HG03097 (cell line): ENCODE measurements at regions not wholly inside any gene's neighbourhood (a gene's known extent, or its start where the extent isn't known, plus 50 kb on each side); places are given as distances from the start of the nearest gene placed in this dataset.
"Not testable (repeated sequence)": the region's sequence is repeated elsewhere in the genome, so short reads cannot be mapped to it uniquely, and the experiment has no call there.

Experiments used
- ATAC-seq: cut with Tn5 transposase; IDR thresholded peaks from one replicate; pipeline ENCODE4 v1.9.1; 2021; ENCODE audit not compliant: unreplicated experiment, low FRiP score

DNA sequence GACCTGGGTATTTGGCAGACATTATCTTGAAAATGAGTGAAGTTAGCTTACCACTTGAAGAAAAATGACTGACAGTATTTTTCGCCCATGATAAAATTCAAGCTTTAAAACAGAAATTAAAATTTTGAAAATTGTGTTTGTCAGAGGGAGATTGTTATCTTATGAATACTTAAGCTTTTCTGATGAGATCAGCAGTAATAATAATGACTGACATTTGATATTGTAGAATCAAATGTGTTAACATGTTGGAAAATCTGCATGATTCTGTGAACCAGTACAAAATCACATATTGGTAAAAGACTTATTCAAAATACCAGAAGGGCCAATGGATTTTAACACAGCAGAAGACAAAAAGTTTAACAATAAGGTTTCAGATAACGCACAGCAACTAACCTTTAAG, 94.0 kb downstream of the MSX2 start:
- ATAC-seq = no peak

DNA sequence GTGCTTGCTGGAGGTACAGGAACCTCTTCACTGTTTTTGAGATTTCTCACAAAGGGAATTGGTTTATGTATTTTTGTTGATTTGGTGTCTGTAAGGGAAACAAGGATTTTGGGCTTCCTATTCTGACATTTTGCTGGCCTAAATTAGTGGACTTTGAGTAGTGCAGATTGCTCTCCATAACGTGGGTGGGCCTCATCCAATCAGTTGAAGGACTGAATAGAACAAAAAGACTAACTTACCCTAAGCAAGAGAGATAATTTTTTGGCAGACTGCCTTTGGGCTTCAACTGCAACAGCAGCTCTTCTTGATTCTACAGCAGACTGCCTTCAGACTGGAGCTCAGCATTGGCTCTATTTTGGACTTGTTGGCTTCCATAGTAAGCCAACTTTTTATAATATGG, 93.2 kb downstream of the MSX2 start:
- no peak for ATAC-seq

DNA sequence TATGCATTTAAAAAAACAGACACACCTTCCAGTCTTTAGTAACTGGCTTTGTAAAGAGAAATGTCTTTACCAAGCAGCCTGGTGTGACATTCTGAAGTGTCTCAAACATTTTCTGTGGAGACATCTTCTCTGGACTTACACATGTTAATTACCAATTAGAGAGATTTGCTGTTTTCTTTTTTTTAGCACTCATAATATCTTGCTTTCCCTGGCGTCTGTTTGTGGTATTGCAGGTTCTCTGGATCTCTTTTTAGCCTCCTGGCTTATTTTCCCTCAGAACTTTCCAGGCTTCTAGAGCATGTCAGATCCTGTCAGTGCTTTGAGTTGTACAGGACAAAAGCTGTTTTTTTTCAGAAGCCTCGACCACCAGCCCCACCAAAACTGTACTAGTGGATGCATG, 92.5 kb downstream of the MSX2 start:
- ATAC-seq = no peak

DNA sequence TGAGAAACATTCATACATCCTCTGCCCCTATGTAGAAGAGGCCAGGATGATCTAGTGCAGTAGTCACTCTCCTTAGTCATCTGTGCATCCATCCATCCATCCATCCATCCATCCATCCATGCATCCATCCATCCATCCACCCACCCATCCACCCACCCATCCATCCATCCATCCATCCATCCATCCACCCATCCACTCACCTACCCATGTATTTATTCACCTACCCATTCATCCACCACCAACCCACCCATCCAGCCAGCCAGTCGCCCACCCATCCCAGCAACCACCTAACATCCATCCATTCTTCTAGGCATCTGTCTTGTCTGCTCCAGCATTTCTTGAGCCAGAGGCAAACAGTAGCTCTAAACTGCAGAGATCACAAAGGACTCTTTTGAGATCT, 87.1 kb downstream of the MSX2 start:
- no peak for ATAC-seq

DNA sequence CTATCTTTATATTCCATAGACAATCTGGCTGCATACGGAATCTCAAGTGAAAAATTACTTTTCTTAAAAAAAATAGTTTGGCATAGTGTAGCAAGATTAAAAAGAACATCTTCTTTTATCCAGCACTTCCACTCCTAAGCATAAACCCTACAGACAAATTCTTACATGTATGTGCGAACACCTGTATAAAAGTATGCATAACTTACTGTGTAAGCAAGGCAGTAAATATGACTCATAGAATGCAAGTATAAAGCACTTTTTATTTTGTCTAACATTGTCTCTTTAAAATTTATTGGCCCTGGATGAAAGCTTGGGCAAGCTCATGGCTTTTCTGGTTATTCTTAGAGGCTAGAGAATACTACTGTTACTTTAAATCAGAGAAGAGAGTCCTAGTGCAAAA, 86.4 kb downstream of the MSX2 start:
- no peak for ATAC-seq

DNA sequence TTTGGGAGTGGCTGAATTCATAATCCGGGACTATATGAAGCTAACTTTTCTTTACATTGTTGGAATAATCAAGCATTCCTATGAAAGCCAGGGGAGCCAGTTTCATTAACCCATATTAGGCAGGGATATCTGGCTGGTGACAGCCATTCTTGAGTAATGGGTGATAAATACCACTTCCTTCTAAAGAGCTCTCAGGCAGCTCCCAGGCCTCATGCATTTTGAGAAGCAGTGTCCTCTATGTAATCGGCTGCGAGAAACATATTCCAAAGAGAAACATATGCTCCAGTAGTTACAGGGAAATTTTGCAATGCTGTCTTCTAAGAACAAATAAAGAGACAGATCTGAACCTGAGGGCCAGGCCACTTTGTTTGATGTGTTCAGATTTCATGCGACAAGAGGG, 83.1 kb downstream of the MSX2 start:
- no peak for ATAC-seq

DNA sequence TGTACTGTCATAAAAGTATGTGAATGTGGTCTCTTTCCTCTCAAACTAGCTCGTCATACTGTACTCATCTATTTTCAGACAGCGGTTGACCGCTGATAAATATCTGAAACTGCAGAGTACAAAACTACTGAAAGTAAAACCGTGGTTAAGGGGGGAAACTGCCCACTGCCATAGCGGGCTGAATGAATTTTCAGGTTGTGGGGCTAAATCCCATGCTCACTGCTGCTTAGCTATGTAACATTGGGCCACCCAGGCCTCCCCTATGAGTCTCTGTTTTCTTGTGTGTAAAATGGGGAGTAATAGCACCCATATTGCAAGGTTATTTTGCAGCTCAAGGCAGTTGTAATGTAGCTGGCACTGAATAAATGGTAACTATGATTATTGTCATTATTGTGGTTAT, 82.3 kb downstream of the MSX2 start:
- no peak for ATAC-seq

DNA sequence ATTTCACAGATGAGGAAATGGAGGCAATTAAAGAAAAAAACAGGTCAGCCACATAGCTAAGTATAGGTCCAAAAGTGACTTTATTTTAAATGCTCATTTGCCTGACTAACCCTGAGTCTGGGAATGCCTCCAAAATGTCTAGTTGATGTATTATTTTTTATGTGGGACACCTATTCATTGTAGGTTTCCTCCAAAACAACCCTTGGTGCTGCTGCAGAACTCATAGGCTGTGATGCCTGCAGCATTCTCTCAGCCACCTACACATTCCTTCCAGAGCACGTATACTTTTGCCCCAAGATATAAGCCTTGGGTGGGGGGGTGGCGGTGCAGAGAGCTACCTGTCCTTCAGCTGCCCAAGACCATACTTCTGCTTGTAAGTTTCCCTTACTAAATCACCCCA, 77.4 kb downstream of the MSX2 start:
- ATAC-seq = no peak

DNA sequence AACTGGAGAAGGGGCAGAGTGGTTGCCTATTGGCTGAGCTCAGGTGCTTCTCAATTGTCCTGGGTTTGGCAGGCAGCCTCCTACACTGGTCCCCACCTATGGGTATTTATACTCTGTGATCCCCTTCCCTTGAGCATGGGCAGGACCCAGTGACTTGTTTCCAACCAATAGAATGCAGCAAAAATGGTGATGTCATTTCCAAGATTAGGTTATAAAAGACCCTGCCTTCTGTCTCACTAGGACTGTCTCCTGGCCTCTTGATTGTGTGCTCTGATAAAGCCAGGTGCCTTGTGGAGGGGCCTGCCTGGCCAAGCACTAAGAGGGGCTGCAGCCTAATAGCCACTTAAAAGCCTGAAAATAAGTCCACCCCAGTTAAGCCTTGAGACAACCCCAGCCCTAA, 76.1 kb downstream of the MSX2 start:
- no peak for ATAC-seq

DNA sequence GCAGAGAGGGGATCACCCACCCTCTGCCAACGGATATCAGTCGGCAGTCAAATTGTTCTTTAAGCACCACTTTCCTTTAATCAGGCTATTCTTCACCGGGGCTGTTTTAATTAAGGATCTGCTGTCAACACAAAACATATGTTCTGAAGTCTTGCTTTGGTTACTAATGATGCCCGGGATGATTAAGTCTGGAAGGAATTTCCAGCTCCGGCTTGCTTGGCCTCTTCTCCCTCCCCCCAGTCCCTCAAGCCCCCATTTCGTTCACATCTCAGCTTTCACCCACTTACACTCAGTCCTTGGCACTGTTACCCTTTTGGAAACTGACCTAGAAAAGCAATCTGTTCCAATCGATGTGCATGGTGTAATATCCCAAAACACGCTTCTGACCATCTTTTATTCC, 74.7 kb downstream of the MSX2 start:
- no peak for ATAC-seq

DNA sequence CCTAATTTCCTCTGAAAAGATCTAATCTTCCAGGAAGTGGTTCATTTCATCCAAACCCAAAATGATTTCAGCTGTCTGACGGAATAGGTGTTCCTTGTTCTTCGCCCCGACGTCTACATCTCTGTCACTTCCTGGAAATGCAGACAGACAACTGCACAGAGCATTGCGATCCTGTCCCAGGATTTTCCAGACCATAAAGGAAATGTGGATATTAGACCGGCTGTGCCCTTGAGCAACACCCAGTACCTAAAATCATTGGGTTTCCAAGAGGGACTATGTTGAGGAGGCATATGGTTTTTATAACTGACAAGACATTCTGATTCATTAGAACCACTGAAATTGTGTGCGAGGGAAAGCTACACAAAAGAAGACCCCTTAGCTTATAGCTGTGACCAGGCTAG, 74.2 kb downstream of the MSX2 start:
- no peak for ATAC-seq

DNA sequence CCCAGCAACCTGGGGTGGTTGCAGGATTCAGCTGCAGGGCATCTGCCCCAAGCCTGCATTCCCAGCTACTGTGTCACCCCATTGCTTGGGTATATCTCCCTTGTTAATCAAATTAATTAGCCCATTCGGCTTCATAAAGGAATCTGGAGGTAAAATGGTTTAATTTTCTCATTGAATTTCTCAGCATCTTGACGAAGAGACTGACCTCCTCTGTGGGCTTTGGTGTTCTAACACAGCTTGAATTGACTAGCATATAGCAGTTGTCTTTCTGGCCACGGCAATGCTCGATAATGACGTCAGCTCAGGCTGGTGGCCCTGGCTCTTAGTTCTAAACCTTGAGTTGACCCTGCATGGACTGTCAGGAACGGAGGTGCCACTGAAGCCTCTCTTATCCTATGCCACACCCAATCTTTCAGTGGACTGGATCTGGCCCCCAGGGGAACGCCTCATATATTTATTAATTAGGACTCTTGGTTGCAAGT, 72.4 kb downstream of the MSX2 start:
- no peak for ATAC-seq

DNA sequence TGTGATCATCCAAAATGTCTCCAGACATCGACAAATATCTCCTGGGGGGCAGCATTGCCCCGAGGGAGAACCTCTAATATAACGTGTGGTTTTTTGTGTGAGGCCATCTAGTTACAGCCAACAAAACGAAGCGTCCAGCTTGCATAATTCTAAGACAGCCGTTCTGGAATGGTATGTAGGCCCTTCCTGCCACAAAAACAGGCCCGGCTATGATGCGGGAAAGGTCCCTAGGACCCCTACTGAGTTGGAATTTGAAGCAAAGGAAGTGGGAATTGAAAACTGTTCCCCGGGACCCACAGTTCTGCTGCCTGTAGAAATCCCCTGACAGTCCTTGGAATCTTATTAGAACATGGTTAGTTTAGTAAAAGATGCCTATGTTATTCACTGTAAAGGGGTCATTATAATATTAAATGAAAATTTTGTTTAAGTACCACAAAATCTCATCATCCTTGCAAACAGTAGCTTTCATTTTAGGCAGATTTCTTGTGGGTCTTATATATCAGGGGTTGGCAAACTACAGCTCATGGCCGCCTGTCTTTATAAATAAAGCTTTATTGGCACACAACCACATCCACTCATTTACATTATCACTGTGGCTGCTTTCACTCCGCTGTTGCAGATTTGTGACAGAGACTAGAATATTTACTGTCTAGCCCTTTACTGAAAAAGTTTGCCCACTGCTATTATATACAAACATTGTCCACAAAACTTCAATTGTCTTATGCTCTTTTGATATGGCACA, 70.7 kb downstream of the MSX2 start:
- no peak for ATAC-seq

DNA sequence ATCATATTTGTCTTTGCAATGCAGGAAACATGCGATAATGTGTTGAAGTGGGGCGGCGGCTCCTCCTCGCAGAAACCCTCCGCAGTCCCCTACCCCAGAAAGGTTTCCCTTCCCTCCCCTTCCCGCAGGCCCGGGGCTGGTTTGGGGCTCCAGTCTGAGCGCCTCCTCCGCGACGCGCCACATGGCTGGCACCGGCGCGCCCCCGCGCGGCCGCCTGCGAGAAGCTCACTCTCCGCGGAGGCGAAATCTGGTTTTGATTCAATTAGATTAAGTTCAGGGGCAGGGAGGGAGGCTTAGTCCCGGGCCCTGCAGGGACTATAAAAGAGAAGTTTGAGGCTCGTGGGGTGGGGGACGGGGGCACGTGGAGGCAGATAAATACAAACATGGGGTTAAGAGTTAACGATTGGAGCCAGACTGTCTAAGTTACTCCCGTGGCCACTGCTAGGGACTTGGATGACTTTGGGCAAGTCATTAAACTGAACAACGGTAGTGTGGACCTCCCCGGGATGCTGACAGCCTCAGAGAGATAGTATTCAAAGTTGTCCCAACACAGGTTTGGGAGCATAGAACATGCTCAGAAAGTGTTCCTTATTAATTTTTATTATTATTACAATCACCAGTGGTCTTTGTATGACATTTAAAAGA, 69.4 kb downstream of the MSX2 start:
- no peak for ATAC-seq

DNA sequence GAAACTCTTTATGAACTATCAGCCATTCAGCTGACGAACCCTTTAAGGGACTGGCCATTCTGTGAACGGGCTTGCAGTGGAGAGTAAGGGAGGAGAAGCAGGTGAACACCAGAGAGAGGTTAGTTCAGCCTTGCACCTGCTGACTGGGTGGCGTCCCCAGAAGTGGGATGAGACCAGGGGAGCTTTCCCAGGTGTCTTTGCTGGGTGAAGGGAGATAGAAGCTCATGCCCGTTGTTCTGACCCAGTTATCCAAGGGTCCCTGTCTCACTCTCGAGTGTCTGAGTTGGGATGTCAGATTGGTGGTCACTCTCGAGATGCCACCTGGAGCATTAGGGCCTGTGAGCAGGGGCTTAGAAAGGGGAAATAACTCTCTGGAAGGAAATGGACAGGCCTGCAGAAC, 68.7 kb downstream of the MSX2 start:
- no peak for ATAC-seq

DNA sequence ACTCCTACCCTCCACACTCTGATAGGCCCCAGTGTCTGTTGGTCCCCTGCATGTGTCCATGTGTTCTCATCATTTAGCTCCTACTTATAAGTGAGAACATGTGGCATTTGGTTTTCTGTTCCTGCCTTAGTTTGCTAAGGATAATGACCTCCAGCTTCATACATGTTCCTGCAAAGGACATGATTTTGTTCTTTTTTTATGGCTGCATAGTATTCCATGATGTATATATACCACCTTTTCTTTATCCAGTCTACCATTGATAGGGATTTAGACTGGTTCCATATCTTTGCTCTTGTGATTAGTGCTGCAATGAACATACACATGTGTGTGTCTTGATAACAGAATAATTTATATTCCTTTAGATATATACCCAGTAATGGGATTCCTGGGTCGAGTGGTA, 67.9 kb downstream of the MSX2 start:
- ATAC-seq = not testable (repeated sequence)

DNA sequence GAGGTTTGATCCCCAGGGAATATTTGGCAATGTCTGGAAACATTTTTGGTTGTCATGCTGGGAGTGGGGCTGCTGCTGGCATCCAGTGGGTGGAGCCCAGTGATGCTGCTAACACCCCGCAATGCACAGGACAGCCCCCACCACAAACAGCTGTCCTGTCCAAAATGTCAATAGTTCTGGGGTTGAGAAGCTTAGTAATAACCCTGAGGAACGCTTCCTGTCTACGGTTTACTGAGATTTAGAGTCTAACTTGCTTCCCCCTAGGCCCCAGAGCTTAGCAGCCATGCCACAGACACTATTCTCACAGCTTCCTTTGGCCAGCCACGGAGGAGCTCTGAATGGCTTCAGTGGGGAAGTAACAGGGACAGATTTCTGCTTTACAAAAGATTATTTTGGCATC, 66.5 kb downstream of the MSX2 start:
- ATAC-seq = no peak

DNA sequence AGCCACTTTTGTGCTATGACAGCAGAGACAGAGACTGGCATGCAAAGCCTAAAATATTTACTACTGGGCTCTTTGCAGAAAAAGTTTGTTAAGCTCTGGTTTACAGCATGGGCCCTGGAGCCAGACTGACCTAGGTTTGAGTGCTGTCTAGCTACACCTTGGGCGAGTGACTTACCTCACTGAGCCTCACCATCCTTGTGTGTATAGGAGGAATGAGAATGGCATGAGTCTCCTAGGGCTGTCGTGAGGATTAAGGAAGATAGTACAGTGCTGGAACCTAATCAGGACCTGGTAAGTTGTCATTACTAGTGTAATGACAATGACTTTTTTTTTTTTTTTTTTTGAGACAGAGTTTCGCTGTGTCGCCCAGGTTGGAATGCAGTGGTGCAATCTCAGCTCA, 65.2 kb downstream of the MSX2 start:
- ATAC-seq = no peak

DNA sequence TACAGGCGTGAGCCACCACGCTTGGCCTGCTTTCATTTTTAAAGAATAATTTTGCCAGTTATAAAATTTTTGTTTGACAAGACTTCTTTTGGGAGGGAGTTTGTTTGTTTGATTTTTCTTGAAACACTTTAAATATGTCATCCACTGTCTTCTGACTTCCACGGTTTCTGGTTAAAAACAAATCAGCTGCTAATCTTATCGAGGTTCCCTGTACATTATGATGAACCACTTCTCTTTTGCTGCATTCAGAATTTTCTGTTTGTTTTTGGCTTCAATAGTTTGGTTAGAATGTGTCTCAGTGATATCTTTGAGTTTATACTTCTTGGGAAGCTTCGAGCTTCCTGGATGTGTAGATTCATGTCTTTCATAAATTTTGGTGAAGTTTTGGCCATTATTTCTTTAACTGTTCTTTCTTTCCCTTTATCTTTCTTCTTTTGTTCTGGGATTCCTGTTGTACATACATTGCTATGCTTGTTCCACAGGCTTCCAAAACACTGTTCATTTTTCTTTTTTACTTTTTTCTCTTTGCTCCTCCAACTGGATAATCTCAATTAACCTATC, 60.8 kb downstream of the MSX2 start:
- no peak for ATAC-seq
